SH-SY5Y (cell line): ENCODE measurements at regions not wholly inside any gene's neighbourhood (a gene's known extent, or its start where the extent isn't known, plus 50 kb on each side); places are given as distances from the start of the nearest gene placed in this dataset.

Source experiments
- GATA2 ChIP-seq: IDR thresholded peaks from 2 replicates; pipeline ENCODE4 v1.6.1; 2011; ENCODE audit warnings: mild to moderate bottlenecking, low read depth, low read length
- GATA3 ChIP-seq: IDR thresholded peaks from 2 replicates; pipeline ENCODE4 v1.6.1; 2011; ENCODE audit warnings: low read depth, mild to moderate bottlenecking, low read length, moderate library complexity

GRCh38 chr2:9773903-9774239, 69.4 kb upstream of the TAF1B start:
- no peak for TF ChIP-seq GATA2
- no peak for TF ChIP-seq GATA3

- TF ChIP-seq GATA2 (no peak), GATA3 (no peak)
These were observed 69.0 kb upstream of the TAF1B start for GRCh38 chr2:9774266-9774665.

GRCh38 chr2:9775351-9775750, 67.9 kb upstream of the TAF1B start:
- TF ChIP-seq GATA2 (no peak), GATA3 (no peak)

DNA sequence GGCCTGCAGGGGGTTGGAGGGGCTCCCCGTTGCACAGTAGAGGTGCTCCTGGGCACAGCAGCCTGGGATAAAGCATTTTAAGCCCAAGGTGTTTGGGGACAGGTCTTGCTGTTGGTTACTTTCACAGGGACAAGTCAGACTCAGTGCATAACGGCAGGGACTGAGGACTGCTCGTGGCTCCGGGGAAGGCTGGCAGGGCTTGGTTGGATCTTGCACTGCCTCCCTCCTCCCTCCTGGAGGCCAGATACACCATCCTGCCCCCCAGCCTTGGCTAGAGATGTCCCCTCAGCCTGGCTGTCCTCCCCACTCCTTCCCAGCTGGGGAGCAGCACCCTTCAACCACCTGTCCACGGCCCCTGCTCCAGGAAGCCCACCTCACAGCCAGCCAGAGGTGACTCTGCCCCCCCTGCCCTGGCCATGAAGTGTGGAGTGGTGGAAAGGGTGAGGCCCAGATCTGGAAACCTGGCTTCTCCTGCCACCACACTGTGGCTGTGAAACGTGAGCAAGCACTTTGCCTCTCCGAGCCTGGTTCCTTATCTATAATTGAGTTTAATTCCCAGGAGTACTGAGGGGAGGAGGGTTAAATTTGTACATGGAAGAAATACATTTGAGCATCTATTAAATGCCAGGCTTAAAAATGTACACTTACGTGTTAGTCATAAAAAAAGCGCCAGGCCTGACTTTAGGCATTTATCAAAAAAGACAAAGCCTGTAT, 67.1 kb upstream of the TAF1B start:
- TF ChIP-seq GATA3, result no peak
- TF ChIP-seq GATA2, result no peak

DNA sequence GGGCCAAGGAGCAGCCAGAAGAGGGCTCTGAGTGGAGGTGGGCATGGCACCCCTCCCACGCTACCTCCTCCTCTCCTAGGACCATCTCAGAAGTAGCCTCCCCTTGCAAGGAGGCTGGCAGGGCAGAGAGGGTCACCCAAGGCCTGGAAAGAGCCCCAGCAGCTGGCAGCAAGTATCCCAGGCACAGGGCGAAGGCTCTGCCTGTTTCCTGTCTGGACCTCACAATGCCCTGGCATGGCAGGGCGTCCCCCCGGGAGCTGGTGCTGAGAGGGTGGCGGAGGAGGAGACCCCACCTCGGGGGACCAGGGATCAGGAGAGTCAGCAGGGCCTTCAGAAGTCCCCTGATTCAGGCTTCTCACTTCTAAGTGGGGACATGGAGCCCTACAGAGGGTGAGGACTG, 66.2 kb upstream of the TAF1B start:
- TF ChIP-seq GATA3, result no peak
- no peak for TF ChIP-seq GATA2

GRCh38 chr2:9778012-9778411, 65.3 kb upstream of the TAF1B start:
- no peak for TF ChIP-seq GATA3
- no peak for TF ChIP-seq GATA2

DNA sequence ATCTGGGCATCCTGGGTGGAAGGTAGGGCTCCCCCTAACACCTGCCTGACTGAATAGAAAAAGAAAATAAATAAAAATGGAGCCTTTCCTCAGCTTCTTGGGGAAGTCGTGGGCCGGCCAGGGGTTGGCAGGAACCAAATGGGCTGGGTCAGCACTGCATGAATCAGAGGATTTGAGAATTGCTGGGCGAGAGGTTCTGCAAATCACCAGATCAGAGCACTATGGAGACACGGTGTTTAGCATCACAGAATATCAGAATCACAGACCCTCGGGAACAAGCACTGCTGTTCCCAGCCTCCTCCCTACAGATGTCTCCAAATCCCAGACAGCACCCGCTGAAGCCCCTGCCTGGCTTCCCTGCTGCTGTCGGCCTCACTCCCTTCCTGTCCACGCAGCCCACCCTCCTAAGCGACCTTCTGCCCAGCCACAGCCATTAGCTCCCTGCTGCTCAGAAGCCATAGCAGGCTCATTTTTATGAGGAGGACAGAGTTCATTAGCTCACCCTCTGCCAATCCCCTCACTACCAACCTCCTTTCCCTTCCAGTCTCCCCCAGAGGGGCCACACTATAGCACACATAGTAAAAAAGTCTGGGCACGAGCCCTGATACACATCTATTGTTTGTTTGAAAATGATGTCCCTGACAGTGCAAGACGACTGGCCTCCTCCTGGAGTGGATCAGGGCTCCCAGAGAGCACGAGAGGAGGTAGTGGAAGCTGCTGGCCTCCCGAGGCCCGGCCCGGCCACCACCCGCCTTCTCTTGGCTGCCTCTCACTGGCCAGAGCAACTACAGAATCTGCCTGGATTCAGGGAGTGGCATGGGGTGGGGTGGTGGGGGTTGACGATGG, 64.6 kb upstream of the TAF1B start:
- TF ChIP-seq GATA3 (no peak), GATA2 (no peak)

GRCh38 chr2:9779596-9780264, 63.5 kb upstream of the TAF1B start:
- TF ChIP-seq GATA3 (no peak), GATA2 (no peak)

DNA sequence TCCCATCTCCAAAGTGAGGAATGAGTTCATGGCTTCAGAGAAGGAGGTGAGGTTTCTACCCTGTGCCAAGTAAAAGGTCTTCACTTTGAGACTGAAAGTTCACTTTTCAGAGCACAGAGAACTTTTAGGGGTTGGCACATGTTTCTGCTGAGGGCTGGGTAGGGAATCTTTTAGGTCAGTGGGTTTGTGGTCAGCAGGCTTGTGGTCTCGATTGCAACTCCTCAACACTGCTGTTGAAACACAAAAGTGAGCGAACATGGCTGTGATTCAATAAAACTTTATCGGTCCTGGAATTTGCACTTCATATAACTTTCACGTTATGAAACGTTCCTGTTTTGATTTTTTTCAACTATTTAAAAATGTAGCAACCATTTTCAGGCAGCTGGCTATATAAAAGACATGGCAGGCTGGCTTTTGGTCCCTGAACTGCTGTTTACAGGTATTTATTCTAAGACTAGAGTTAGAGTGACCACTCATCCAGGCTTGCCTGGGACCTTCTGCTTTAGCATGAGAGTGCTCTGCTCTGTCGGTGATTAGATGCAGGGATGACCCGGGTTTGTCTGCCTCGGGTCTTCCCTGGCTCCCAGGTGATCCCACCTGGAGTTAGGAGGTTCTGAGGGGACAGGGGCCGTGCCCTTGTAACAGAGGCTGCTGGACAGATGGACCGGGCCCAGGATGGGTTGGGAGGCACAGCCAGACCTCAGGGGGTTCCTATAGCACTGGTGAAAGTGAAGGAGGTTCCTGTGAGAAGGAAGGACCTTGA, 62.7 kb upstream of the TAF1B start:
- TF ChIP-seq GATA3, result no peak
- no peak for TF ChIP-seq GATA2

GRCh38 chr2:9781252-9781651, 62.0 kb upstream of the TAF1B start:
- TF ChIP-seq GATA2 (no peak), GATA3 (no peak)

- TF ChIP-seq GATA2 (no peak), GATA3 (no peak)
These were observed 61.0 kb upstream of the TAF1B start for GRCh38 chr2:9782197-9782719.

DNA sequence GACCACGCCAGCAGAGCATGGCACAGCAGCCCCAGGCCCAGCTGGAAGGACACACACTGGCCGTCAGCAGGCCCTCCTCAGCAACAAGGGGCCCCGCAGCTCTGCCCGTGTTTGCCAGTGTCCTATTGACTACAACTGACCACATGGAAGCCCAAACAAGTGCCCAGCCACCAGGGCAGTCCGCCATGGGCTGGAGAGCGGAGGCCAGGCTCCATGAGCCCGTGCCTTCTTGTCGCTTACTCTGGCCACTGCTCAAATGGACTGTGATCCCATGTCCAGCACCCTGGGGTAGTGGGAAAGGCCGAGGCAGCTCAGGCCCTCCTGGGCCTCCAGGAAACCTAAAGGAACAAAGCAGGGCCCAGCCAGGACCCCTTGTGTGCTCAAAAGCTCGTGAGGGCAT, 53.9 kb upstream of the TAF1B start:
- TF ChIP-seq GATA3, result no peak
- TF ChIP-seq GATA2, result no peak

DNA sequence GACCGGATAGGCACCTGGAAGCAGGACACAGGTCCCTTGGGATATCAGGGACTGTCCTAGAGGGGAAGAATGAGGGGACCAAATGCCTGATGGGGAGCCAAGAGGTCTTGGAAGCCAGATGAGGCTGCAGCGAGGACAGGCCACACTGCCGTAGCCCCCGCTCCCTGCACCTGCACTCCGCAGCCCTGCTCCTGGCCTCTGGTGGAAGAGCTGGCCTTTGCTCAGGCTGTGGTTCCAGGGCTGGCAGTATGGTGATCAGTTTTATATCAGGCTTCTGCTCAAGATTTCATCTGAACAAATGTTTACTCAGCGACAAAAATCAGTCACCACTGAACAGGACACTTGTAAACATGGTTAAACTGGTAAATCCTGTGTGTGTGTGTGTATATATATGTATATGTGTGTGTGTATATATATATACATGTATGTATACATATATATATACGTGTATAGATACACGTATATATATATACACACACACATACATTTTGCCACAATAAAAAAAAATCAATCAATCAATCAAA, 52.5 kb upstream of the TAF1B start:
- TF ChIP-seq GATA3 (no peak), GATA2 (no peak)

DNA sequence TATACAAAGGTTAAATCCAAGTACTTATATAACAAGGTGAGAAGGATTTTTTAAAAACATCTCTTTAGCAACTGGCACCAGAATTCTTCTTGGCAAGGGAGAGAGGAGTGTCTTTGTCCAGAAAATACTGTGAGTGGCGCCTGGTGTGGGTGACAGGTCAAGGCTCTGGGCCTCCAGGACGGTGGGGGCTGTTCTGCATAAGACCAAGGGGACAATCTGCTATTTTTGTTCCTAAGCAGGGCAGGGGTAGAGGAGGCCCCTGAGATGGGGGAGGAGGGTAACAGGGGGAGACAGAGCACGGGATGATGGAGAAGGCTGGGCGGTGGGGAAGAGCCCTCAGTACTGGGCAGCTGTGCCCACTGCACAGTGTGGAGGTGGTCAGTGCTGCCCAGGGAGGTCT, 51.6 kb upstream of the TAF1B start:
- TF ChIP-seq GATA3 (no peak), GATA2 (no peak)
